ENCODE measurements at regions not wholly inside any gene's neighbourhood (a gene's known extent, or its start where the extent isn't known, plus 50 kb on each side); places are given as distances from the start of the nearest gene placed in this dataset.

DNA sequence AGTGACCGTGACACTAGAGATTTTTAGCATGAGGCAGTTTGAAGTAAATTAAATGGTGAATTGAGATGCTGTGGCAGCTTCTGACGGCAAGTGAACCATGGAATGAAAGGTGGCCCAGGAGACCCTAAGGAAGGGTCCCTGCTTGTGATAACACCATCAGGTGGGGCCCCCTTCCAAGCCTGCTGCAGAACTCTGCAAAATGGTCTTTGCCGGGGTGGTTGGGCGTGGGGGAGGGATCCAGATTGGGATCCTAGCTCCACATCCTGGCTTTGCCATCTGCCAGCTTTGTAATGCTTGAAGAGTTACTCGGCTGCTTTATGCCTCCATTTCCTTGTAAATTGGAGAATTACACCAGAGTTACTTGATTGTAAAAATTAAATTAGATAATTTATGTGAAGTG, 222.6 kb upstream of the NFE2L3 start:
- TF ChIP-seq, protein P1, sequence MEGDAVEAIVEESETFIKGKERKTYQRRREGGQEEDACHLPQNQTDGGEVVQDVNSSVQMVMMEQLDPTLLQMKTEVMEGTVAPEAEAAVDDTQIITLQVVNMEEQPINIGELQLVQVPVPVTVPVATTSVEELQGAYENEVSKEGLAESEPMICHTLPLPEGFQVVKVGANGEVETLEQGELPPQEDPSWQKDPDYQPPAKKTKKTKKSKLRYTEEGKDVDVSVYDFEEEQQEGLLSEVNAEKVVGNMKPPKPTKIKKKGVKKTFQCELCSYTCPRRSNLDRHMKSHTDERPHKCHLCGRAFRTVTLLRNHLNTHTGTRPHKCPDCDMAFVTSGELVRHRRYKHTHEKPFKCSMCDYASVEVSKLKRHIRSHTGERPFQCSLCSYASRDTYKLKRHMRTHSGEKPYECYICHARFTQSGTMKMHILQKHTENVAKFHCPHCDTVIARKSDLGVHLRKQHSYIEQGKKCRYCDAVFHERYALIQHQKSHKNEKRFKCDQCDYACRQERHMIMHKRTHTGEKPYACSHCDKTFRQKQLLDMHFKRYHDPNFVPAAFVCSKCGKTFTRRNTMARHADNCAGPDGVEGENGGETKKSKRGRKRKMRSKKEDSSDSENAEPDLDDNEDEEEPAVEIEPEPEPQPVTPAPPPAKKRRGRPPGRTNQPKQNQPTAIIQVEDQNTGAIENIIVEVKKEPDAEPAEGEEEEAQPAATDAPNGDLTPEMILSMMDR (conservative IDR thresholded peaks at IDR 0.05; ENCODE audit: control insufficient read depth, insufficient read depth, low read depth, low read length): no peak
- no peak for DNase-seq (ENCODE audit: low read depth)
- no peak overlapping the region for H3K4me3 ChIP-seq (ENCODE audit: control insufficient read depth, low read depth, low read length)

GRCh38 chr7:25930492-25931048, 221.4 kb upstream of the NFE2L3 start:
- TF ChIP-seq, protein P1 (conservative IDR thresholded peaks at IDR 0.05; ENCODE audit: control insufficient read depth, insufficient read depth, low read depth, low read length): no peak
- no peak overlapping the region for H3K4me3 ChIP-seq (ENCODE audit: control insufficient read depth, low read depth, low read length)
- DNase-seq (ENCODE audit: low read depth): no peak

DNA sequence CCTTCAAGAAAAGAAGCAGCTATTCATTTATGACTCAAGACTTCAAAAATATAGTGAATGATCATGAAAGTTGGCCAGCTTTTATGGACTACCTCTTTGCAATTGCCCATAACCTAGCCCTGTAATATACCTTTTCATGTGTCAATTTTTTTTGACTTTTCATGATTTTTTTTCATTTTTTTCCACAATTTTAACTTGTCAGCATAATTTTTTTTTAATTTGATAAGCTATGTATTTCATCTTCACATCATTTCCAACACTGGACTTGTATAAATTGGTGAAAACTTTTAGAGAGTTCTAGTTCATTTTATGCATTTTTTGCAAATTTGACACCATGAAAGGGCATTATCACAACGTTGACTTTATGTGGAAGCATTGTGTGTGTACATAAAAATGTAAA, 220.8 kb upstream of the NFE2L3 start:
- DNase-seq (ENCODE audit: low read depth): no peak
- TF ChIP-seq, protein P1 (conservative IDR thresholded peaks at IDR 0.05; ENCODE audit: control insufficient read depth, insufficient read depth, low read depth, low read length): no peak
- no peak overlapping the region for H3K4me3 ChIP-seq (ENCODE audit: control insufficient read depth, low read depth, low read length)

DNA sequence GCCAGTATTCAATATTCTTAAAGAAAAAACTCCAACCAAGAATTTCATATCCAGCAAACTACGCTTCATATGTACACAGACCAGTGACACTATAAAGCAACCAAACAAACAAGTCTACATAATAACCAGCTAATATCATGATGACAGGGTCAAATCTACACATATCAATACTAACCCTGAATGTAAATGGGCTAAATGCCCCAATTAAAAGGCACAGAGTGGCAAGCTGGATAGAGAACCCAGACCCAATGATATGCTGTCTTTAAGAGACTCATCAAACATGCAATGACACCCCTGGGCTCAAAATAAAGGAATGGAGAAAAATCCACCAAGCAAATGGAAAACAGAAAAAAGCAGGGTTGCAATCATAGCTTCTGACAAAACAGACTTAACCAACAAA, 218.1 kb upstream of the NFE2L3 start:
- TF ChIP-seq, protein P1 (conservative IDR thresholded peaks at IDR 0.05; ENCODE audit: control insufficient read depth, insufficient read depth, low read depth, low read length): no peak
- H3K4me3 ChIP-seq (ENCODE audit: control insufficient read depth, low read depth, low read length): no peak overlapping the region
- no peak for DNase-seq (ENCODE audit: low read depth)

DNA sequence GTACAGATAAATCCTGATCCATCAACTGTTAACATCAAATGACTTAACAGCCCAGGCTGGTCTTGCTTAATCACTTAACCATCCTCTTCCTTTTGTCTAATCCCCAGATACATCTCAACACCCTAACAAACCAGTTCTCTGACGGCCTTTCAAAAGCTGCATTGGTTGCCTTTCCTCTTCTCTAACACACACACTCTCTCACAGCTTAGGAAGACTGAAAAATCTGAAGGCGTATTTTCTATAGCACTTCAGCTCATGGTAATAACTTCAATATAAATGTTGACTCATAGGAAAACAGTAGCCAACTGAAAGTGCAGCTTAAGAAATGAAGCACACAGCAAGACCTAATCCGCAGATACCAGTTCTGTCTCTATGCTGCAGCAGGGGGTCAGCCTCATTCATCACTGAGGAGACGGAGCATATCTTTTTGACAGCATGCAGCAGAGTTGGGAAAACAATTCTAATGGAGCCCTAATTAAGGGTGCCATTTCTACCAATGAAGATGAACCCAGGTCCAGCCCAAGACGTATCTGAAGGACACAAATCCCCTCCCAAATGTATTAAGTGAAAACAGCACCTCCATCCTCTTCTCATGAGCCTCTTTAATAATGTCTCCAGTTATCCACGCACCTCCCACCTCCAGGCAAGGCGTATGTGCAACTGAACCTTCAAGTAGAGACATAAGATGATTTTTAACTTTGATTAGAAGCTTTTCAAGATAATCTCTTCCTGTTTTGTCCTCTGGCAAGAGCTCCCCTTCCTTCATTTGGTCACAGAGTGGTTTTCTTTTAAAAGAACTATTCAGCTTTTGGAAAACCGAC, 211.7 kb upstream of the NFE2L3 start:
- TF ChIP-seq, protein P1 (conservative IDR thresholded peaks at IDR 0.05; ENCODE audit: control insufficient read depth, insufficient read depth, low read depth, low read length): no peak
- H3K4me3 ChIP-seq (ENCODE audit: control insufficient read depth, low read depth, low read length): no peak overlapping the region
- no peak for DNase-seq (ENCODE audit: low read depth)

GRCh38 chr7:25944777-25945515, 207.1 kb upstream of the NFE2L3 start:
- DNase-seq (ENCODE audit: low read depth): peak; percentile 28
- H3K4me3 ChIP-seq (ENCODE audit: control insufficient read depth, low read depth, low read length): no peak overlapping the region
- TF ChIP-seq, protein P1 (conservative IDR thresholded peaks at IDR 0.05; ENCODE audit: control insufficient read depth, insufficient read depth, low read depth, low read length): no peak
